ENCODE measurements at regions not wholly inside any gene's neighbourhood (a gene's known extent, or its start where the extent isn't known, plus 50 kb on each side); places are given as distances from the start of the nearest gene placed in this dataset.
A peak's percentile ranks its signal among the peaks of the same experiment; 100 is the strongest.

DNA sequence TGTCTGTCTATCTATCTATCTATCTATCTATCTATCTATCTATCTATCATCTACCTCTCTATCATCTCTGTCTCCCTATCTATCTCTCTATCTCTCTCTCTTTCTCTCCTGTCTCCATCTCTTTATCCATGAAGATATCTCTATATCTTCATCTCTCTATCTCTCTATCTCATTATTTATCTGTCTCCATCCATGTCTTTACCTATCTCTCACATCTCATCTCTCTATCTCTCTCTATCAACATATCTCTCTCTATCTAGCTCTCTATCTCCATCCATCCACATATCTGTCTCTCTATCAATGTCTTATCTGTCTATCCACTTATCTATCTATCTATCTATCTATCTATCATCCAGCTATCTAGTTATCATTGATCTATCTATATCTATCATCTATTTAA, 292.1 kb upstream of the IRX2 start:
- DNase-seq (ENCODE audit: low spot score) = no peak

DNA sequence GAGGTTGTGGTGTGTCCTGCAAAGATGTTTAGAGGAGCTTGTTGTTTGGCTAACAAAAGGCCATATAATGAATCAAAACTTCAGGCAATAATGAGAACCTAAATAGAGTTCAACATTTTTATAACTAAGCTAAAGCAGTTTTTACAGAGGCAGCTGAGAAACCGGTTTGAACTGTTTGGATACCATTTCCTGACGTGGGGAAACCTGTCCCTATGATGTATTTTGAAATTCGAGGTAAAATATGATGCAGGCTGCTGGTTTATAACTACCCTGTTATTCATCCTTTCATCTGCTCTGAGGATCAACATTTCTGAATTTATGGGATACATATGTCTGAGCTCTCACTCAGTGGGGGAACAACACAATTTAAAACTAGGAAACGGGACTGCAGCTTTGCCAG, 289.5 kb upstream of the IRX2 start:
- DNase-seq (ENCODE audit: low spot score) = no peak

DNA sequence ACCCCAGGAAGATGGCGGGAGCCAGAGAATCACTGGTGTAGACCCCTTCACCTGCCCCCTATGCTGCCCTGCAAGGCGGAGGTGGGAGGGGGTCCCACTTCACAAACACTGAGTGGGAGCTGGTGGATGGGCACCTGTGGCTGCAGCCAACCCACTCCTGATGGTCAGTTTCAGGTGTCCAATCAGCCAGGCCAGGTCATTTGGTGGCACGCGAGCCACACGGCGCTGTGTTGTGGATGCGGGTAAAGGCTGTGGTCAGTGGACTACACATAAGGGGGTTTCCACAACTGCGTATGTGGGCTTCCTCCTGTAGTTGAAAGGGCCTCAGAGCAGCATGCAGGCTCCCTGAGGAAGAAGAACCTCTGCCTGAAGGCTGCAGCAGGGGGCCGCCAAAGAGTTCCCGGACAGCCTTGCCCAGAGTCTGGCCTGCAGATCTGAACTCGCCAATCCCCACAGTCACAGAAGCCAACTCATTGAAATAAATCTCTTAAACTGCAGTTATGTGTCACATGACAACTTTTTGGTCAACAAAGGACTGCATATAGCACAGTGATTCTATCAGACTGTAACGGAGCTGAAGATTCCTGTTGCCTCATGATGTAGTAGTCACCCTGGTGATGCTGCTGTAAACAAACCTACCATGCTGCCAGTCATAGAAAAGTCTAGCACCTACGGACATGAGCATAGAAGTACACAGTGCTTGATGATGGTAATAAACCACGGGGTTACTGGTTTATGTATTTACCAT, 284.7 kb upstream of the IRX2 start:
- DNase-seq (ENCODE audit: low spot score) = no peak

GRCh38 chr5:3035452-3035851, 284.0 kb upstream of the IRX2 start:
- DNase-seq (ENCODE audit: low spot score) = no peak

GRCh38 chr5:3034881-3035280, 283.4 kb upstream of the IRX2 start:
- no peak for DNase-seq (ENCODE audit: low spot score)

- no peak for DNase-seq (ENCODE audit: low spot score)
Measured at GRCh38 chr5:3034449-3034848, 283.0 kb upstream of the IRX2 start.

GRCh38 chr5:3033033-3033755, 281.7 kb upstream of the IRX2 start:
- no peak for DNase-seq (ENCODE audit: low spot score)

GRCh38 chr5:3032513-3032912, 281.0 kb upstream of the IRX2 start:
- no peak for DNase-seq (ENCODE audit: low spot score)

DNA sequence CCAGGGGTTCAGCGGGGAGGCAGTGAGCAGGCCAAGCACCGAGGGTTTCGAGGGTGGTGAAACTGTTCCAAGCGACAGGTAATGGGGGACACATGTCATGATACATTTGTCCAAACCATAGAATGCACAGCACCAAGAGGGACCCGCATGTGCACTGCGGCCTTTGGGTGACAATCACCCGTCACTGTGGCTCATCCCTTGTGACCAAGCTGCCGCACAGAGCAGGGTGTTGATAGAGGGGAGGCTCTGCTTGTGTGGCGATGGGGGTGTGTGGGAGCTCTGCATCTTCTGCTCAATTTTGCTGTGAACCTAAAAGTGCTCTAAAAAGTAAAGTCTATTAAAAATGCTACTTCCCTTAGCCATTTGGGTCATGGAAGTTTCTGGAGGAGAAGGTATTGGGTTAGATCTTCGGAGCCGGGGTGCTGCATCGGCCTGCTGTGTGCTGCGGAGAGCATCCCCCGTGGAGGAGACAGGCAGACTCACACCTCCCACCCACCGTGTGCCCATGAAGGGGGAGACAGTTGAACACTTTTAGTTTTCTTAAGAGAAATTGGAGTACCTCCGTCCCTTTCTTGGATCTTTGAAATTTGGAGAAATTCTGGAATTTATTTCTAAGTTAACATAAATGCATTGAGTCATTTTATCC, 280.4 kb upstream of the IRX2 start:
- no peak for DNase-seq (ENCODE audit: low spot score)

- DNase-seq (ENCODE audit: low spot score) = peak; percentile 38
Measured at GRCh38 chr5:3030511-3031165, 279.2 kb upstream of the IRX2 start.

- DNase-seq (ENCODE audit: low spot score) = peak; percentile 29
Measured at GRCh38 chr5:3029396-3029795, 277.9 kb upstream of the IRX2 start.

- DNase-seq (ENCODE audit: low spot score) = peak; percentile 32
Measured at GRCh38 chr5:3027866-3028635, 276.6 kb upstream of the IRX2 start.

DNA sequence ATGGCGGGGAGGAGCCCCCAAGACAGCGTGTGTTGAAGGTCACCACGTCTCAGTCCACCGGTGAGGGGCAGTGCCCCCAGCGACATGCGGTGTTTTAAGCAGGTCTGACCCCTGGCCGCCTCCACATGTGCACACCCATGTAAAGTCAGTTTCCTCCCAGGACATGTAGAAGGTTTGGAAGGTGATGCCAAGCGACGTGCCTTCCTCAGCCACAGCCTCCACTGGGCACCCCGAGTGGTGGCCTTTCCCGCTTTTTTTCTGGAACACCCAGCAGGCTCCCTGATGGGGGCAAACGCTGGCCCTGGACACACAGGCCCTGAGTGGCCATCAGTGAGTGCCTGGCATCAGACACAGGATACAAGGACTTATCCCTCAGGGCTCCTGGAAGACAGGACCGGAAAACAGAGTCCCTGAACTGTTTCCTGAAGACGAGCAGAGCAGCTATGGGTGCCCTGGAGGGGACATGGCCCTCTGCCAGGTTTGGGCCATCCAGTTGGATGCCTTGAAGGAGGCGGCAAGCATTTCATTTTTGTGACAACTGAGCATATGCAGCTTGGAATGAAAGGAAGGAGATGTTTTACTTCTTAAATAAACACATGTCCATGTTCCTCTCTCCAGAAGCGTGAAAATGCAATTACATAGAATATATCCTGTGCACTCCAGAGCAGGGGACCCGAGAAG, 275.8 kb upstream of the IRX2 start:
- DNase-seq (ENCODE audit: low spot score) = peak; percentile 41

- DNase-seq (ENCODE audit: low spot score) = peak; percentile 23
Measured at GRCh38 chr5:3026651-3027050, 275.2 kb upstream of the IRX2 start.

DNA sequence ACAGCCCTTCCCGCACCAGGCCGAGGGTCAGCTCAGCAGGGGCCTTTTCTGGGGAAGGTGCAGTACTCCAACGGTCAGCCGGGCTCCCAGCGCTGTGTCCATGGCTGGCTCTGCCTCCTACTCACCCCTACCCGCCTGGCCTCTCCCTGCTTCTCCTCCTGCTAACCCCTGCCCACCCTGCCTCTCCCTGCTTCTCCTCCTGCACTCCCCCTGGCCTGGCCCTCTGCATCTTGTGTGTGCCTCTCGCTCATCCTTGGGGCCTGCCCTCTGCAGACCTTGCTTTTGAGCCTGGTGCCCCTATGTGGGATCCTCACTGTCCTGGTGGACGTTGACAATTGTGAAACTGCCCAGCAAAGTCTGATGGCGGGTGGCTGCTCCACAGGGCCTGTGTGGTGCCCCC, 274.6 kb upstream of the IRX2 start:
- peak; percentile 41 for DNase-seq (ENCODE audit: low spot score)

- DNase-seq (ENCODE audit: low spot score) = peak; percentile 37
Measured at GRCh38 chr5:3025392-3025791, 273.9 kb upstream of the IRX2 start.

GRCh38 chr5:3024976-3025375, 273.5 kb upstream of the IRX2 start:
- peak; percentile 32 for DNase-seq (ENCODE audit: low spot score)

GRCh38 chr5:3024554-3024953, 273.1 kb upstream of the IRX2 start:
- DNase-seq (ENCODE audit: low spot score) = peak; percentile 42

DNA sequence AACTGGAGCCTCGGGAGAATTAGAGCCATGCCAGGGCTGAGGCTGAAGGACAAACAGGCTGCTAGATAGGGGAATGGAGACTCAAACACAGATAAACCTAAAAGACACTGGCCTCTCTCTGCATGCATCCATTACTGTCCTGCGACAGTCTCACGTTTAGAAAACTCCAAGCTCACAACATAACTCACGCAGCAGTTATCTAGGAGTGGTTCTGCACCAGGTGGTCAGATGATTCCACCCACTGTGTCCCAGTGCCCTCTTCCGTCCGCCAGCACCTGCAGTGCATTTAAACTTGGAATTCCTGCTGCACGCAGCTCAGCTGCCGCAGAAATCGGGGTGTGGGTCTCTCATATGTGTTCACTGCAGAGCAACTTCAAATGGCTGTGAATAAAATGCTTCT, 272.6 kb upstream of the IRX2 start:
- DNase-seq (ENCODE audit: low spot score) = peak; percentile 19

DNA sequence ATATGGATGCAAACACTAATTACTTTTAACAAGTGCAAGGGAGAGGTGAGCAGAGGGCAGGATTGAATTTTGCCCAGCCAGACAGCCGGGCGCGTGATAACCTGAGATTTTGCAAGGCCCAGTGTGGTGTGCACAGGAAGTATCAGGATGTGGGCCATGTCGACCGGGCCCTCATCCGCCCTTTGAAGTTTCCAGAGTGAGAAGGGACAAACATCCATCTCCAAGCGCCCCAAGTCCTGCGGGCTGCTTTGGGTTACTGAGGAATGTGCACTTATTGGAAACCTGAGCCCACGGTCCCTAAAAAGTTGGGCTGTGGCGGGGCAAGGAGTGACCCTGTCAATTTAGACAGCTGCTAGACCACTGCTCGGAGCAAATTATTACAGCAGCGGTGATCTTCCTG, 272.2 kb upstream of the IRX2 start:
- DNase-seq (ENCODE audit: low spot score) = peak; percentile 18

GRCh38 chr5:3022665-3023064, 271.2 kb upstream of the IRX2 start:
- peak; percentile 26 for DNase-seq (ENCODE audit: low spot score)

Data from ecto neural progenitor cell (in vitro differentiated cells).